ENCODE measurements at regions not wholly inside any gene's neighbourhood (a gene's known extent, or its start where the extent isn't known, plus 50 kb on each side); places are given as distances from the start of the nearest gene placed in this dataset.
A peak's percentile ranks its signal among the peaks of the same experiment; 100 is the strongest.

GRCh38 chr6:14440940-14441781 lies 323.6 kb downstream of the CD83 start:
- H3K36me3 Mint-ChIP-seq (ENCODE audit: low read depth), result no peaks in the 10 kb centered on the region
- no peak for TF ChIP-seq CTCF (IDR thresholded peaks at IDR 0.05)
- no peaks in the 10 kb centered on the region for H3K9me3 Mint-ChIP-seq
- CTCF ChIA-PET, result no interaction called here
- peaks cover 22% of the 10 kb centered on the region for H3K4me1 Mint-ChIP-seq
- intact Hi-C loops (cut with micrococcal nuclease), result no loop called here
- H3K4me3 Mint-ChIP-seq, result no peak overlapping the region
- POLR2A ChIA-PET, result no interaction called here
- H3K27ac Mint-ChIP-seq, result no peak overlapping the region
- no peak for DNase-seq
- H3K27me3 Mint-ChIP-seq, result no peaks in the 10 kb centered on the region
- ATAC-seq (ENCODE audit: low read depth), result no peak

- Mint-ChIP-seq H3K27ac (no peak overlapping the region), H3K27me3 (no peaks in the 10 kb centered on the region), H3K9me3 (no peaks in the 10 kb centered on the region), H3K36me3 (ENCODE audit: low read depth) (no peaks in the 10 kb centered on the region), H3K4me3 (no peak overlapping the region), H3K4me1 (peaks cover 22% of the 10 kb centered on the region)
- intact Hi-C loops (cut with micrococcal nuclease), result no loop called here
- POLR2A ChIA-PET, result no interaction called here
- DNase-seq (no peak), ATAC-seq (ENCODE audit: low read depth) (peak; percentile 52)
- no peak for TF ChIP-seq CTCF (IDR thresholded peaks at IDR 0.05)
- CTCF ChIA-PET, result no interaction called here
These were observed 324.7 kb downstream of the CD83 start for GRCh38 chr6:14442242-14442641.

- no peaks in the 10 kb centered on the region for H3K27me3 Mint-ChIP-seq
- no peak for DNase-seq
- peaks cover 6% of the 10 kb centered on the region for H3K36me3 Mint-ChIP-seq (ENCODE audit: low read depth)
- no peak overlapping the region for H3K4me3 Mint-ChIP-seq
- ATAC-seq (ENCODE audit: low read depth), result no peak
- peaks cover 4% of the 10 kb centered on the region for H3K9me3 Mint-ChIP-seq
- CTCF ChIA-PET, result no interaction called here
- intact Hi-C loops (cut with micrococcal nuclease), result no loop called here
- peaks cover 22% of the 10 kb centered on the region for H3K4me1 Mint-ChIP-seq
- TF ChIP-seq CTCF (IDR thresholded peaks at IDR 0.05), result no peak
- POLR2A ChIA-PET, result no interaction called here
- H3K27ac Mint-ChIP-seq, result no peak overlapping the region
These were observed 326.2 kb downstream of the CD83 start for GRCh38 chr6:14443629-14444268.

- DNase-seq (no peak), ATAC-seq (ENCODE audit: low read depth) (no peak)
- CTCF ChIA-PET, result no interaction called here
- H3K27ac Mint-ChIP-seq, result no peak overlapping the region
- POLR2A ChIA-PET, result no interaction called here
- intact Hi-C loops (cut with micrococcal nuclease), result no loop called here
- H3K4me1 Mint-ChIP-seq, result peaks cover 22% of the 10 kb centered on the region
- H3K4me3 Mint-ChIP-seq, result no peak overlapping the region
- H3K36me3 Mint-ChIP-seq (ENCODE audit: low read depth), result peaks cover 6% of the 10 kb centered on the region
- no peaks in the 10 kb centered on the region for H3K27me3 Mint-ChIP-seq
- no peak for TF ChIP-seq CTCF (IDR thresholded peaks at IDR 0.05)
- peaks cover 4% of the 10 kb centered on the region for H3K9me3 Mint-ChIP-seq
These were observed 326.9 kb downstream of the CD83 start for GRCh38 chr6:14444295-14444972.

GRCh38 chr6:14447240-14447639 lies 329.7 kb downstream of the CD83 start:
- ATAC-seq (ENCODE audit: low read depth) (no peak), DNase-seq (no peak)
- H3K36me3 Mint-ChIP-seq (ENCODE audit: low read depth), result peaks cover 6% of the 10 kb centered on the region
- H3K9me3 Mint-ChIP-seq, result peaks cover 4% of the 10 kb centered on the region
- H3K4me1 Mint-ChIP-seq, result peaks cover 21% of the 10 kb centered on the region
- no peak overlapping the region for H3K4me3 Mint-ChIP-seq
- TF ChIP-seq CTCF (IDR thresholded peaks at IDR 0.05), result no peak
- H3K27me3 Mint-ChIP-seq, result no peaks in the 10 kb centered on the region
- intact Hi-C loops (cut with micrococcal nuclease), result no loop called here
- ChIA-PET POLR2A (no interaction called here), CTCF (no interaction called here)
- no peak overlapping the region for H3K27ac Mint-ChIP-seq

All from activated B cell treated with CpG ODN at 0.5 μM for 24 hours (primary cell).